ENCODE measurements at regions not wholly inside any gene's neighbourhood (a gene's known extent, or its start where the extent isn't known, plus 50 kb on each side); places are given as distances from the start of the nearest gene placed in this dataset.

DNA sequence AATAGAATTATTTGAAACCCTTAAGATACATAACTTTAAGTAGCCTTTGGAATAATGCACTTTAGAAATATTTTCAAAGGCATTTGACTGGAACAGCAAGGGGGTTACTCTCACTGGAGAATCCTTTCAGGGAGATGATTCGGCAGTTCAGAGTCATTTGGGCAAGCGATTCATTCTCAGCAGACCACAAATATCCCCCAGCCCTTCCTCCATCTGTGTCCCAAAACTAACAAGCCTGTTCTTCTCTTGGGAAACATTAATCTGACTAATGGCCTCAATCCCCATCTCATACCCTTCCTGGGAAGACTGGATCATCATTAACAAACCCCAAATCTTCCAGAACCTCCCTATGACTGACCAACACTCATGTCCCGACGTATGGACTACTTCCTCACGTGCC lies 65.8 kb upstream of the S1PR3 start:
- Mint-ChIP-seq H3K27me3 (ENCODE audit: low read depth) (no peaks in the 10 kb centered on the region), H3K27ac (no peak overlapping the region), H3K4me3 (no peak overlapping the region), H3K9me3 (peaks cover 1% of the 10 kb centered on the region), H3K4me1 (ENCODE audit: low read depth) (peaks cover 42% of the 10 kb centered on the region), H3K36me3 (ENCODE audit: low read depth) (no peaks in the 10 kb centered on the region)
- CTCF ChIA-PET = interaction anchor here (1.0 kb wide), 1 partner anchor 44 kb away, joined by 3 read pairs; no protein-coding TSS in a partner anchor
- DNase-seq = no peak
- intact Hi-C loops (cut with micrococcal nuclease) = loop anchor here (10.0 kb wide), 1 partner anchor 229 kb away; no protein-coding TSS in a partner anchor

DNA sequence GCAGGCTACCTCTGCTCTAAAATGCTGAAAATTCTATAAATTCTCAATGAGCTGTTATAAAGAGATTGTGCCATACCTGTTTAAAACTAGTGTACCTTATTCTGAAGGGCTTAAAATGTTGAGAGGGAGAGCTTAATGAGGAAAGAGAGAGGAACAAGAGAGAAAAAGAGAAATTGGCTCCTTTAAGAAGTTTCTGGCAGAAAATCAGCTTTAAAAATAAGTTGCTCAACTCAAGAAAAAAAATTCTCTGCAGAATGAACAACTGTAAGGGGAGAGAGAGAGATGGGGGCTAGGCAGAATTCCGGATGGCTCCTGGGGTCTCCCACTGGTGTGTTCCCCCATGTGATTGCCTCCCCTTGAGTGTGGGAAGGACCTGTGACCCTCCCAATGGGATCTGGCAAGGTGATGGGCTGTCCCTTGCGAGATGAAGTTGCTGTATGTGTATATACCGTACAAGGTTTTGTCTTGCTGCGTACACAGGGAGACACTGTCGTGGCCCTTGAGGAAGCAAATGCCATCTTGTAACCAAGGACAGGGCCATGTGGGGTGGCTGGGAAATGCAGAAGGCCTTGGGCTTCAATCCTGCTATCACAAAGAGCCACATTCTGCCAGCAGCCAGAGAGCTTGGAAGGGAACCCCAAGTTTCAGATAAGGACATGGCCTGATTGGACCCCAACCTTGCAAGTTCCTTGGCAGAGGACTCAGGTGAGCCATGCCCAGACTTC lies 64.3 kb upstream of the S1PR3 start:
- peaks cover 28% of the 10 kb centered on the region for H3K4me1 Mint-ChIP-seq (ENCODE audit: low read depth)
- no peak for DNase-seq
- H3K36me3 Mint-ChIP-seq (ENCODE audit: low read depth) = no peaks in the 10 kb centered on the region
- H3K4me3 Mint-ChIP-seq = no peak overlapping the region
- CTCF ChIA-PET = interaction anchor here (1.0 kb wide), 1 partner anchor 46 kb away, joined by 3 read pairs; no protein-coding TSS in a partner anchor
- no peak overlapping the region for H3K27ac Mint-ChIP-seq
- H3K27me3 Mint-ChIP-seq (ENCODE audit: low read depth) = peaks cover under 1% of the 10 kb centered on the region
- peaks cover 7% of the 10 kb centered on the region for H3K9me3 Mint-ChIP-seq
- intact Hi-C loops (cut with micrococcal nuclease) = loop anchor here (10.0 kb wide), 1 partner anchor 228 kb away; no protein-coding TSS in a partner anchor

DNA sequence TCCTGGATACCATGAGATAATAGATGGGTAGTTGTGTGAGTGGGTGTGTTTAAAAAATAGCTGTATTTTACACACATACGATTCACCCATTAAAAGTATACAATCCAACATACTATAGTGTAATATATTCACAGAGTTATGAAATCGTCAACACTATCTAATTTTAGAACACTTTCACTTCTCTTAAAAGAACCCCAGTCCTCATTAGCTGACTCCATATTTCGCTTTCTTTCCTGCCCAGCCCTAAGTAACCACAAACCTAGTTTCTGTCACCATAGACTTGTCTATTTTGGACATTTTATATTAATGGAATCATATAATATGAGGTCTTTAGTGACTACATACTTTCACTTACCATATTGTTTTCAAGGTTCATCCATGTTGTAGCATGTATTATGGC lies 63.8 kb upstream of the S1PR3 start:
- H3K36me3 Mint-ChIP-seq (ENCODE audit: low read depth) = no peaks in the 10 kb centered on the region
- CTCF ChIA-PET = no interaction called here
- H3K9me3 Mint-ChIP-seq = peaks cover 7% of the 10 kb centered on the region
- DNase-seq = no peak
- intact Hi-C loops (cut with micrococcal nuclease) = loop anchor here (10.0 kb wide), 1 partner anchor 227 kb away; no protein-coding TSS in a partner anchor
- H3K4me1 Mint-ChIP-seq (ENCODE audit: low read depth) = peaks cover 22% of the 10 kb centered on the region
- no peak overlapping the region for H3K4me3 Mint-ChIP-seq
- H3K27me3 Mint-ChIP-seq (ENCODE audit: low read depth) = peaks cover 6% of the 10 kb centered on the region
- H3K27ac Mint-ChIP-seq = no peak overlapping the region

DNA sequence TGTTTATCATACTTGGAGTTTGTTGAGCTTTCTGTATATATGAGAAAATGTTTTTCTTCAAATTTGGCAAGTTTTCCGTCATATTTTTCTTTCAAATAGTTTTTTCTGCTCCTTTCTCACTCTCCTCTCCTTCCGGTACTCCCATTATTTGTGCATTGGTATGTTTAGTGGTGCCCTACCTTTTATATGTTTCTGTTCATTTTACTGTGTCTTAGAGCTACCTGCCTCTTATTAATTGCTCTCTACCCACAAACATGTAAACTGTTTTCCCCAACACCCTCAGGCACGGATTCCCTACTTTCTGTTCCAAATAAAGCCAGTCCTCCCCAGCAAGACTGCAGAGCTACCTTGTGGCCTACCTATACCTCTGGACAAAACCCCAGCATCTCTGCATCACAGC lies 60.6 kb upstream of the S1PR3 start:
- H3K4me3 Mint-ChIP-seq = no peak overlapping the region
- no peak for DNase-seq
- peaks cover 10% of the 10 kb centered on the region for H3K27me3 Mint-ChIP-seq (ENCODE audit: low read depth)
- H3K9me3 Mint-ChIP-seq = peaks cover 7% of the 10 kb centered on the region
- intact Hi-C loops (cut with micrococcal nuclease) = no loop called here
- no peaks in the 10 kb centered on the region for H3K36me3 Mint-ChIP-seq (ENCODE audit: low read depth)
- H3K27ac Mint-ChIP-seq = no peak overlapping the region
- peaks cover 6% of the 10 kb centered on the region for H3K4me1 Mint-ChIP-seq (ENCODE audit: low read depth)
- CTCF ChIA-PET = no interaction called here

DNA sequence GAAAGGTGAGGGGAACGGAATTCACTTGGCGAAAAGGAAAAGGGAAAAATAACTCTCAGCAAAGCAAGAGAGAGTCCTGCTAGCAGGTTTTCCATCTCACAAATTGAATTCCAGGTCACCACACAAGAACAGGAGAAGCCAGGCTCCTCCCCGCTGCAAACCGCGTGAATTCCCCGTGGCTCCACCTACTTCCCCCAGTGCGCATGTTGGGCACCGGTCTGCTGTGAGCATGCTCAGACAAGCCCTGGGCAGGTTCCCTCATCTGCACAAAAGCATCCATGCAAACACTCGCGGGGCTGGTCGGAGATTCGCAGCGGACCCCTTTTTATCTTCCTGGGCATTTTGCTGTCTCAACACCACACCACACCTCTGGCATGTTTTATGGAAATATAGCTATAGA lies 58.5 kb upstream of the S1PR3 start:
- H3K27ac Mint-ChIP-seq = no peak overlapping the region
- peaks cover 7% of the 10 kb centered on the region for H3K9me3 Mint-ChIP-seq
- intact Hi-C loops (cut with micrococcal nuclease) = no loop called here
- peaks cover 10% of the 10 kb centered on the region for H3K27me3 Mint-ChIP-seq (ENCODE audit: low read depth)
- H3K4me3 Mint-ChIP-seq = no peak overlapping the region
- no peak for DNase-seq
- CTCF ChIA-PET = no interaction called here
- no peaks in the 10 kb centered on the region for H3K36me3 Mint-ChIP-seq (ENCODE audit: low read depth)
- no peaks in the 10 kb centered on the region for H3K4me1 Mint-ChIP-seq (ENCODE audit: low read depth)

DNA sequence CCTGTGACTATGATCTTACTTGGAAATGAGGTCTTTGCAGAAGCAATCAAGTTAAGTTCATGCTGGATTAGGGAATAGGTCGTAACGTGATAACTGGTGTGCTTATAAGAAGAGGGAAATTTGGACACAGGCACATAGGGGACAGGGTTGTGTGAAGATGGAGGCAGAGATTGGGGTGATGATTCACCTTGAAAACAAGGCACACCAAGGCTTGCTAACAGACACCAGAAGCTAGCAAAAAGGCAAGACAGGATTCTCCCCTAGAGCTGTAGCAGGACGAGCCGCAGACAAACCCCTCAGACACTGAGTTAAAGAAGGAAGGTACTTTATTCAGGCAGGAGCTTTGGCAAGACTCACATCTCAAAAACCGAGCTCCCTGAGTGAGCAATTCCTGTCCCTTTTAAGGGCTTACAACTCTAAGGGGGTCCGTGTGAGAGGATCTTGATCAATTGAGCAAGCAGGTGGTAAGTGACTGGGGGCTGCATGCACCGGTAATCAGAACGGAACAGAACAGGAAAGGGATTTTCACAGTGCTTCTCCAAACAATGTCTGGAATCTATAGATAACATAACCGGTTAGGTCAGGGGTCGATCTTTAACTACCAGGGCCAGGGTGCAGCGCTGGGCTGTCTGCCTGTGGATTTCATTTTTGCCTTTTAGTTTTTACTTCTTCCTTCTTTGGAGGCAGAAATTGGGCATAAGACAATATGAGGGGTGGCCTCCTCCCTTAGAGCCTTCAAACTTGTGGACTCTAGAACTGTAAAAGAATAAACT lies 57.5 kb upstream of the S1PR3 start:
- H3K36me3 Mint-ChIP-seq (ENCODE audit: low read depth) = no peaks in the 10 kb centered on the region
- H3K27ac Mint-ChIP-seq = no peak overlapping the region
- DNase-seq = no peak
- no peak overlapping the region for H3K4me3 Mint-ChIP-seq
- H3K9me3 Mint-ChIP-seq = peaks cover 7% of the 10 kb centered on the region
- H3K4me1 Mint-ChIP-seq (ENCODE audit: low read depth) = no peaks in the 10 kb centered on the region
- H3K27me3 Mint-ChIP-seq (ENCODE audit: low read depth) = peaks cover 10% of the 10 kb centered on the region
- CTCF ChIA-PET = no interaction called here
- intact Hi-C loops (cut with micrococcal nuclease) = no loop called here

DNA sequence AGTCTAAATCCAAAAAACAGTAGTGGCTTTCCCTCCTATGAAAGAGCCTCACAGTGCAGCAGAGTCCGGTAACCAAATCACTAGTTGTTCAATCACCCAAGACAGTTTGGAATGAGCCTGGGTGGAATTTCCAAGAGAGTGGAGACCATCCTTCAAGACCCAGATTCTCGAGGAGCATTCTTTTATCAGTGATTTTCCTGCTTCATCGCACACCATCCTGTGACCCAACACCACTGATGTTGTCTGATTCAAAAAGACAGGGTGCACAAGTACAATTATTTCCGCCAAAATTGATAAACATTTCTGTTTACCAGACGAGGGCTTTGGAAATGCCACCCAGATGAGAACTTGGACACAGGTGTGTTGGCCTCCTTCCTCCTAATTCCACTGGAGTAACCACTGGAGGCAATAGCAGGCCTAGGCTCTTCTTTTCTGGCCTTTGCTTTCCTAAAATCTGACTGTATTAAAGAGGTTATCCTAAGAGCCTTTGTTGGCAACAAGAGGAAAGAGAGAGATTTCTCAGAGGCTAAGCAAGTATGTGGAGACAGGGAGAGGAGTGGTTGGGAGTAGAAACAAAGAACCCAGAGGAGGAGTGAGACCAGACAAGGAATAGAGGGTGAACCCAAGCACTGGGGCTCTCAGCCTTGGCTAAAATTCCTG lies 56.3 kb upstream of the S1PR3 start:
- Mint-ChIP-seq H3K27me3 (ENCODE audit: low read depth) (peaks cover 10% of the 10 kb centered on the region), H3K36me3 (ENCODE audit: low read depth) (no peaks in the 10 kb centered on the region), H3K9me3 (peaks cover 7% of the 10 kb centered on the region), H3K4me1 (ENCODE audit: low read depth) (no peaks in the 10 kb centered on the region), H3K27ac (no peak overlapping the region), H3K4me3 (no peak overlapping the region)
- no peak for DNase-seq
- CTCF ChIA-PET = no interaction called here
- intact Hi-C loops (cut with micrococcal nuclease) = loop anchor here (5.0 kb wide), 1 partner anchor 52 kb away; no protein-coding TSS in a partner anchor

DNA sequence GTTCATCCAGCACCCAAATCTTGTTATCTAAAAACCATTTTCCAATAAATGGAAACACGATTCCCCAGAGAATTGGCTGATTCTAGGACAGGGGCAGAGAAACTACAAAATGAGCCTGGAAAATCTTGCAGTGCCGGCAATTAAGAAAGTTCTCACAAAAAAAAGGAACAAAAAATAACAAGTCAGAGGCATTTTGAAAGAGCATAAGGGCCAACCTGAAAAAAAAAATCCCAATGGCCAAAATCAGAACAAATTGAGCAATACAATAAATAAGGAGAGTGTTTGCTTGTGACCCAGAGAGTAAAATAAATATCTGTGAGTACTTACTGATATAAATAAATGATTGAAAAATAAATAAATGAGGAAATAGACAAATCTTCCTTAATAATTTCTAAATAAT lies 55.1 kb upstream of the S1PR3 start:
- H3K27ac Mint-ChIP-seq = no peak overlapping the region
- peaks cover 10% of the 10 kb centered on the region for H3K27me3 Mint-ChIP-seq (ENCODE audit: low read depth)
- intact Hi-C loops (cut with micrococcal nuclease) = loop anchor here (5.0 kb wide), 1 partner anchor 51 kb away; no protein-coding TSS in a partner anchor
- no peaks in the 10 kb centered on the region for H3K9me3 Mint-ChIP-seq
- DNase-seq = no peak
- CTCF ChIA-PET = interaction anchor here (0.5 kb wide), 1 partner anchor 137 kb away, joined by 3 read pairs; no protein-coding TSS in a partner anchor
- H3K36me3 Mint-ChIP-seq (ENCODE audit: low read depth) = no peaks in the 10 kb centered on the region
- H3K4me1 Mint-ChIP-seq (ENCODE audit: low read depth) = no peaks in the 10 kb centered on the region
- H3K4me3 Mint-ChIP-seq = no peak overlapping the region

DNA sequence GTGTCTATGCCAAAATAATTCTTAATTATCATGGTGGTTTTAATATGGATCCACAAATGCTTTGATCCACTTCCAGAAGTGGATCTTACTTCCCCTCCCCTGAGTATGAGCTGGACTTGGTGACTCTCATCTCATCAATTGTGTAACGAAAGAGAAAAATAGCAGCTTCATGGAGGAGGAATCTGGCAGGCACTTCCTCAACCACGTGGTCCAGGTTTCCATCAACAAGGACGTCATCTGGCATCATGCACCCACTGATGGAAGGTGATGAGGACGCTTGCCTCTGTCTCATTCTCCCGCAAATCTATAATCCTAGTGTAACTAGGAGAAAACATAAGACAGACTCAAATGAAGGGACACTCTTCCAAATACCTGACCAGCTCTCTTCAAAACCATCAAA lies 54.6 kb upstream of the S1PR3 start:
- intact Hi-C loops (cut with micrococcal nuclease) = loop anchor here (5.0 kb wide), 1 partner anchor 51 kb away; no protein-coding TSS in a partner anchor
- peaks cover 10% of the 10 kb centered on the region for H3K27me3 Mint-ChIP-seq (ENCODE audit: low read depth)
- no peak overlapping the region for H3K4me3 Mint-ChIP-seq
- H3K9me3 Mint-ChIP-seq = no peaks in the 10 kb centered on the region
- no peaks in the 10 kb centered on the region for H3K4me1 Mint-ChIP-seq (ENCODE audit: low read depth)
- CTCF ChIA-PET = no interaction called here
- no peaks in the 10 kb centered on the region for H3K36me3 Mint-ChIP-seq (ENCODE audit: low read depth)
- DNase-seq = no peak
- no peak overlapping the region for H3K27ac Mint-ChIP-seq

DNA sequence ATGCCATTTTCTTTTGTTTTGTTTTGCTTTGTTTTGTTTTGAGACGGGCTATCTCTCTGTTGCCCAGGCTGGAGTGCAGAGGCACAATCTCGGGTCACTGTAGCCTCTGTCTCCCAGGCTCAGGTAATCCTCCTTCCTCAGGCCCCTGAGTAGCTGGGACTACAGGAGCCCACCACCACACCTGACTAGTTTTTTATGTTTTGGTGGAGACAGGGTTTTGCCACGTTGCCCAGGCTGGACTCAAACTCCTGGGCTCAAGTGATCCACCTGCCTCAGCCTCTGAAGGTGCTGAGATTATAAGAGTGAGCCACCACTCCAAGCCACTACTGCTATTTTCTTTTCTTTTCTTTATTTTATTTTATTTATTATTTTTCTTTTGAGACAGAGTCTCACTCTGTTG lies 54.0 kb upstream of the S1PR3 start:
- Mint-ChIP-seq H3K27me3 (ENCODE audit: low read depth) (peaks cover 7% of the 10 kb centered on the region), H3K4me3 (no peak overlapping the region), H3K27ac (no peak overlapping the region), H3K36me3 (ENCODE audit: low read depth) (no peaks in the 10 kb centered on the region), H3K9me3 (no peaks in the 10 kb centered on the region), H3K4me1 (ENCODE audit: low read depth) (no peaks in the 10 kb centered on the region)
- no peak for DNase-seq
- CTCF ChIA-PET = no interaction called here
- intact Hi-C loops (cut with micrococcal nuclease) = loop anchor here (5.0 kb wide), 1 partner anchor 50 kb away; no protein-coding TSS in a partner anchor

DNA sequence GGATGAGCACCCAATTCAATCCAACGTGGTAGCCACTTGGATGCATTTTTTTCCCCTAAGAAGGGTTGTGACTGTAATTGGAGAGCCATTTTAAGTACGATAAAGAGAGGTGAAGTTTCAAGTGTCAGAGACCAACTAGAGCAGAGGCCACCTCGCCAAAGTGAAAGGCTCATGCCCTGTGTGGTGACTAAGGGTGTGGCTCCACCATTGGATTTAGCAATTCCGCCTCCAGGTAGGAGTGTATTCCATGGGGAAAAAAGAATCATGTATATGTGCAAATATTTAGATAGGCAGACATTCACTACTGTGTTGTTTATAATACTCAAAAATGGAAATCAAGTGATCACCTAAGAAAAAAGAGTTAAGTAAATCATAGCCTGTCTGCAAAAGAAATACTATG lies 53.1 kb upstream of the S1PR3 start:
- peaks cover 3% of the 10 kb centered on the region for H3K27me3 Mint-ChIP-seq (ENCODE audit: low read depth)
- no peaks in the 10 kb centered on the region for H3K9me3 Mint-ChIP-seq
- H3K4me1 Mint-ChIP-seq (ENCODE audit: low read depth) = no peaks in the 10 kb centered on the region
- CTCF ChIA-PET = no interaction called here
- H3K36me3 Mint-ChIP-seq (ENCODE audit: low read depth) = no peaks in the 10 kb centered on the region
- no peak for DNase-seq
- no peak overlapping the region for H3K27ac Mint-ChIP-seq
- no peak overlapping the region for H3K4me3 Mint-ChIP-seq
- intact Hi-C loops (cut with micrococcal nuclease) = loop anchor here (5.0 kb wide), 1 partner anchor 49 kb away; no protein-coding TSS in a partner anchor
